AG04449 (cell line): ENCODE measurements at regions not wholly inside any gene's neighbourhood (a gene's known extent, or its start where the extent isn't known, plus 50 kb on each side); places are given as distances from the start of the nearest gene placed in this dataset.

Experiments used
- CTCF ChIA-PET: fragments of 350-600 bp; formaldehyde crosslinking; extraction: SDS; loops from one replicate; lab custom pipeline; 2021; ENCODE audit warnings: antibody characterized with exemption; lab: Yijun Ruan, JAX
- POLR2A ChIA-PET: fragments of 400-600, 350-600 bp; formaldehyde crosslinking; extraction: SDS; loops from one replicate; lab custom pipeline; 2020; ENCODE audit warnings: antibody characterized with exemption, inconsistent platforms; lab: Yijun Ruan, JAX
- DNase-seq: peaks from one replicate; pipeline ENCODE4 v3.0.0-alpha.2; 2010; ENCODE audit warnings: low read depth, low spot score
- H3K4me3 ChIP-seq: 2 replicates; pipeline ENCODE4 v1.5.1; 2011; ENCODE audit warnings: low read depth, mild to moderate bottlenecking, control low read depth, low read length
- CTCF ChIP-seq: IDR thresholded peaks from one replicate; pipeline ENCODE4 v1.5.1; 2011; ENCODE audit warnings: mild to moderate bottlenecking, moderate library complexity, low read length, control low read depth, inconsistent platforms; ENCODE audit not compliant: insufficient read depth; ENCODE audit errors: missing control alignments

- no peak for TF ChIP-seq CTCF
- no peak overlapping the region for H3K4me3 ChIP-seq
- ChIA-PET POLR2A (no interaction called here), CTCF (interaction anchor here (1.0 to 2.2 kb wide), 7 partner anchors 8 to 217 kb away, joined by 3 to 21 read pairs (median 4); no protein-coding TSS in a partner anchor)
- DNase-seq = no peak
Measured at GRCh38 chr6:53744321-53744720, 50.5 kb upstream of the LRRC1 start.

- CTCF ChIA-PET = interaction anchor here (0.7 to 3.6 kb wide), 5 partner anchors 9 to 22 kb away, joined by 3 to 39 read pairs (median 5); no protein-coding TSS in a partner anchor
- no peak for DNase-seq
- POLR2A ChIA-PET = no interaction called here
- no peak for TF ChIP-seq CTCF
- H3K4me3 ChIP-seq = no peak overlapping the region
Measured at GRCh38 chr6:53741034-53741823, 53.6 kb upstream of the LRRC1 start.

- ChIA-PET POLR2A (no interaction called here), CTCF (interaction anchor here (1.5 to 6.0 kb wide), 3 partner anchors 8 to 19 kb away, joined by 4 to 96 read pairs (median 41); no protein-coding TSS in a partner anchor)
- no peak overlapping the region for H3K4me3 ChIP-seq
- DNase-seq = no peak
- no peak for TF ChIP-seq CTCF
Measured at GRCh38 chr6:53737746-53738145, 57.1 kb upstream of the LRRC1 start.

- ChIA-PET POLR2A (no interaction called here), CTCF (interaction anchor here (0.8 to 6.0 kb wide), 9 partner anchors 9 to 243 kb away, joined by 3 to 96 read pairs (median 5); no protein-coding TSS in a partner anchor)
- DNase-seq = no peak
- no peak overlapping the region for H3K4me3 ChIP-seq
- no peak for TF ChIP-seq CTCF
Measured at GRCh38 chr6:53735896-53736295, 58.9 kb upstream of the LRRC1 start.

- TF ChIP-seq CTCF = peak; percentile 51
- no peak overlapping the region for H3K4me3 ChIP-seq
- ChIA-PET CTCF (interaction anchor here (0.7 to 6.0 kb wide), 14 partner anchors 9 to 242 kb away, joined by 3 to 96 read pairs (median 4); no protein-coding TSS in a partner anchor), POLR2A (interaction anchor here (0.6 to 0.9 kb wide), 4 partner anchors 11 to 238 kb away, joined by 3 read pairs; partner anchors contain the start of gene LRRC1)
- peak; percentile 64 for DNase-seq
Measured at GRCh38 chr6:53734473-53735299, 60.1 kb upstream of the LRRC1 start.
